ENCODE measurements at regions not wholly inside any gene's neighbourhood (a gene's known extent, or its start where the extent isn't known, plus 50 kb on each side); places are given as distances from the start of the nearest gene placed in this dataset.

GRCh38 chrX:110858565-110858964 is 62.9 kb upstream of the CHRDL1 start:
- no peak for DNase-seq (ENCODE audit: low spot score)

GRCh38 chrX:110853610-110854009 is 58.0 kb upstream of the CHRDL1 start:
- peak; percentile 6 for DNase-seq (ENCODE audit: low spot score)

GRCh38 chrX:110852180-110852579 is 56.6 kb upstream of the CHRDL1 start:
- no peak for DNase-seq (ENCODE audit: low spot score)

GRCh38 chrX:110851780-110852179 is 56.2 kb upstream of the CHRDL1 start:
- no peak for DNase-seq (ENCODE audit: low spot score)

GRCh38 chrX:110847334-110847733 is 51.7 kb upstream of the CHRDL1 start:
- DNase-seq (ENCODE audit: low spot score) = peak; percentile 21

- DNase-seq (ENCODE audit: low spot score) = no peak
Observed at GRCh38 chrX:110846071-110846470, 50.5 kb upstream of the CHRDL1 start.

Data from A172 (cell line).